K562 (cell line): ENCODE measurements at regions not wholly inside any gene's neighbourhood (a gene's known extent, or its start where the extent isn't known, plus 50 kb on each side); places are given as distances from the start of the nearest gene placed in this dataset.

Source experiments
- ATAC-seq: fragments of 200-7000 bp; cut with Tn5 transposase; 3 replicates; pipeline ENCODE4 v1.9.1; 2020; ENCODE audit warnings: moderate library complexity
- BruUV-seq: library from RNA; stranded (reverse); fragments of 400-500 nt; replicated peaks from 2 replicates; lab custom pipeline; 2021; lab: Mats Ljungman, UMichigan
- CTCF ChIA-PET: fragments of 300-600 bp; formaldehyde crosslinking; extraction: SDS; loops from one replicate; lab custom pipeline; 2021; ENCODE audit warnings: low intra/inter-chr PET ratio; lab: Yijun Ruan, JAX
- POLR2A ChIA-PET: fragments of 300-600, 350-650 bp; sonication (Branson Sonifier 250); formaldehyde crosslinking; extraction: SDS; loops from one replicate; lab custom pipeline; 2021; ENCODE audit warnings: antibody characterized with exemption, inconsistent platforms; lab: Yijun Ruan, JAX
- DNase-seq, 4 experiments: peaks; one replicate each; pipeline versions ENCODE4 v3.0.0 to v3.0.0-alpha.2; 2011 to 2018; ENCODE audit warnings: low spot score in 3 of 4, mixed read lengths in 3 of 4; ENCODE audit errors: extremely low read depth in 1 of 4
- FAIRE-seq: peaks from 2 replicates; lab custom pipeline; 2011; peaks lifted over from hg19 to GRCh38; lab: Jason Lieb, UNC
- H2AFZ ChIP-seq: 2 replicates; pipeline ENCODE4 v1.6.0; 2011; ENCODE audit warnings: low read depth, low read length, control low read depth, inconsistent platforms
- H3K27ac ChIP-seq: fragments of 200-600 bp; 3 replicates; pipeline ENCODE4 v1.8.0; 2011; ENCODE audit warnings: low read depth, mild to moderate bottlenecking, control low read depth, inconsistent platforms, low read length, moderate library complexity, mixed read lengths; ENCODE audit errors: extremely low read depth
- H3K27me3 ChIP-seq, 2 experiments: fragments of 300-600 bp in 1 of 2; 2 replicates in 1 of 2; 3 replicates in 1 of 2; pipeline versions ENCODE4 v1.6.0 to v1.8.0; 2011; ENCODE audit warnings: inconsistent platforms in 2 of 2, low read length in 2 of 2, mild to moderate bottlenecking in 1 of 2, mixed read lengths in 1 of 2, moderate library complexity in 1 of 2; ENCODE audit not compliant: control insufficient read depth in 2 of 2, insufficient read depth in 2 of 2
- H3K36me3 ChIP-seq: fragments of 300-600 bp; 3 replicates; pipeline ENCODE4 v1.8.0; 2011; ENCODE audit warnings: mild to moderate bottlenecking, low read length, inconsistent platforms; ENCODE audit not compliant: control insufficient read depth, insufficient read depth
- H3K4me1 ChIP-seq, 2 experiments: fragments of 200-600 bp in 1 of 2; replicated peaks in 1 of 2; 2 replicates in 1 of 2; 3 replicates in 1 of 2; pipeline versions ENCODE4 v1.5.1 to v1.8.0; 2011; ENCODE audit warnings: inconsistent platforms in 2 of 2, low read length in 2 of 2, mild to moderate bottlenecking in 1 of 2, mixed read lengths in 1 of 2, moderate library complexity in 1 of 2; ENCODE audit not compliant: control insufficient read depth in 2 of 2, insufficient read depth in 2 of 2
- H3K4me2 ChIP-seq: 2 replicates; pipeline ENCODE4 v1.6.1; 2011; ENCODE audit warnings: low read length, control low read depth, inconsistent platforms, mixed read lengths; ENCODE audit not compliant: insufficient read depth
- H3K4me3 ChIP-seq: fragments of 200-600 bp; sonication (generic), shearing (Covaris generic); 2 replicates; pipeline ENCODE4 v1.5.1; 2016; ENCODE audit warnings: control low read depth, inconsistent platforms
- H3K79me2 ChIP-seq: fragments of 200-600 bp; 3 replicates; pipeline ENCODE4 v1.8.0; 2011; ENCODE audit warnings: low read length, inconsistent platforms; ENCODE audit not compliant: control insufficient read depth, insufficient read depth
- H3K9ac ChIP-seq, 2 experiments: 2 replicates each; pipeline versions ENCODE4 v1.6.0 to v1.6.1; 2011; ENCODE audit warnings: low read depth in 2 of 2, low read length in 2 of 2, control low read depth in 1 of 2, inconsistent platforms in 1 of 2, mild to moderate bottlenecking in 1 of 2, mixed read lengths in 1 of 2; ENCODE audit not compliant: insufficient read depth in 1 of 2
- H3K9me1 ChIP-seq: one replicate; pipeline ENCODE4 v1.6.0; 2011; ENCODE audit warnings: inconsistent platforms, mild to moderate bottlenecking, low read length, moderate library complexity; ENCODE audit not compliant: control insufficient read depth, insufficient read depth
- H3K9me3 ChIP-seq: replicated peaks from 2 replicates; pipeline ENCODE4 v1.5.1; 2011; ENCODE audit warnings: low read depth, low read length, inconsistent platforms; ENCODE audit not compliant: control insufficient read depth, insufficient read depth
- H4K20me1 ChIP-seq: replicated peaks from 2 replicates; pipeline ENCODE4 v1.6.1; 2011; ENCODE audit warnings: low read length, inconsistent platforms, mixed read lengths; ENCODE audit not compliant: control insufficient read depth, insufficient read depth
- CBX8 ChIP-seq: fragments of 200-600 bp; sonication (generic); IDR thresholded peaks from 2 replicates; pipeline ENCODE4 v1.6.1; 2012; ENCODE audit warnings: borderline replicate concordance, mixed run types, low read depth, mild to moderate bottlenecking, moderate library complexity, mixed read lengths, low read length, control low read depth, inconsistent platforms; ENCODE audit not compliant: poor library complexity, severe bottlenecking; ENCODE audit errors: extremely low read depth
- GTF3C2 ChIP-seq: IDR thresholded peaks from 3 replicates; pipeline ENCODE4 v1.6.1; 2011; ENCODE audit warnings: borderline replicate concordance, mild to moderate bottlenecking, moderate library complexity; ENCODE audit not compliant: insufficient read length; ENCODE audit errors: extremely low read depth
- ID3 ChIP-seq, 2 experiments: fragments of 250-450 bp in 1 of 2; fragments of 450-650 bp in 1 of 2; sonication (Bioruptor Pico) in 1 of 2; IDR thresholded peaks; 2 replicates each; pipeline versions ENCODE4 v1.6.1 to v1.8.0; 2016 to 2021; ENCODE audit warnings: mild to moderate bottlenecking in 2 of 2, moderate library complexity in 2 of 2, missing compliant biosample characterization in 1 of 2, missing genetic modification characterization in 1 of 2
- MNT ChIP-seq, 2 experiments: fragments of 450-650 bp; conservative IDR thresholded peaks; 2 replicates each; pipeline ENCODE4 v1.6.1; 2017; ENCODE audit warnings: mild to moderate bottlenecking in 2 of 2, moderate library complexity in 2 of 2
- PML ChIP-seq: IDR thresholded peaks from 2 replicates; pipeline ENCODE4 v1.6.1; 2012; ENCODE audit warnings: low read length, inconsistent platforms
- RFX5 ChIP-seq: IDR thresholded peaks from 2 replicates; pipeline ENCODE4 v1.6.1; 2011; ENCODE audit warnings: low read depth, mild to moderate bottlenecking, improper control_type of control experiment, low read length
- TFE3 ChIP-seq: fragments of 450-650 bp; formaldehyde crosslinking; IDR thresholded peaks from 2 replicates; pipeline ENCODE4 v1.4.0; 2020; ENCODE audit warnings: mild to moderate bottlenecking, mixed read lengths
- WGBS: fragments of 100-300 bp; shearing (Covaris generic); methylation state at CpG from one replicate; pipeline ENCODE4 v1.1.6; 2016; ENCODE audit warnings: low coverage, mixed read lengths; ENCODE audit not compliant: insufficient coverage; ENCODE audit errors: missing lambda C conversion rate; 5-methylcytosine and 5-hydroxymethylcytosine counted together
- in situ Hi-C: fragments of 300-500 bp; cut with MboI; formaldehyde crosslinking; loops from 4 replicates; pipeline ENCODE4 v1.15.0; 2018; ENCODE audit warnings: inconsistent platforms, mixed read lengths
- intact Hi-C: fragments of 100-400 bp; cut with micrococcal nuclease; formaldehyde crosslinking; loops from 2 replicates; pipeline ENCODE4 v1.14.2; 2022
- TF ChIP-seq, protein P1 (sequence below): fragments of 450-650 bp; IDR thresholded peaks from 2 replicates; pipeline ENCODE4 v1.6.1; 2016; ENCODE audit warnings: missing biosample characterization, missing genetic modification characterization

- ChIA-PET CTCF (no interaction called here), POLR2A (no interaction called here)
Observed at GRCh38 chr9:79011461-79011860, 560.3 kb upstream of the TLE4 start.

More at GRCh38 chr9:79011461-79011860, 560.3 kb upstream of the TLE4 start:
- ATAC-seq: no peak
- Histone ChIP-seq H3K79me2 (no peaks in the 10 kb centered on the region), H3K9ac (no peak overlapping the region), H3K9me1 (no peaks in the 10 kb centered on the region), H3K4me1 (no peaks in the 10 kb centered on the region), H3K27me3 (no peaks in the 10 kb centered on the region), H2AFZ (no peak overlapping the region), H3K27ac (no peak overlapping the region), H3K4me2 (no peak overlapping the region), H3K9me3 (no peaks in the 10 kb centered on the region), H3K36me3 (no peaks in the 10 kb centered on the region), H4K20me1 (no peaks in the 10 kb centered on the region)
- WGBS: 0% methylated on average over 3 of the region's 3 CpGs
- intact Hi-C loops: no loop called here
- in situ Hi-C loops: no loop called here
- BruUV-seq: no TSS peak
- FAIRE-seq: no peak
- TF ChIP-seq GTF3C2 (no peak), MNT (conservative IDR thresholded peaks at IDR 0.05) (no peak), RFX5 (no peak), TFE3 (CRISPR knock-in tag) (no peak), CBX8 (no peak), PML (no peak), ID3 (CRISPR knock-in tag; IDR thresholded peaks at IDR 0.05) (no peak), ID3 (tag; IDR thresholded peaks at IDR 0.05) (no peak)
- TF ChIP-seq, protein P1, sequence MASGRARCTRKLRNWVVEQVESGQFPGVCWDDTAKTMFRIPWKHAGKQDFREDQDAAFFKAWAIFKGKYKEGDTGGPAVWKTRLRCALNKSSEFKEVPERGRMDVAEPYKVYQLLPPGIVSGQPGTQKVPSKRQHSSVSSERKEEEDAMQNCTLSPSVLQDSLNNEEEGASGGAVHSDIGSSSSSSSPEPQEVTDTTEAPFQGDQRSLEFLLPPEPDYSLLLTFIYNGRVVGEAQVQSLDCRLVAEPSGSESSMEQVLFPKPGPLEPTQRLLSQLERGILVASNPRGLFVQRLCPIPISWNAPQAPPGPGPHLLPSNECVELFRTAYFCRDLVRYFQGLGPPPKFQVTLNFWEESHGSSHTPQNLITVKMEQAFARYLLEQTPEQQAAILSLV (tag): no peak
- TF ChIP-seq, all 486 proteins: peak for 0
- no peak overlapping the region for H3K4me3 ChIP-seq
- DNase-seq: no peak
